ENCODE measurements at regions not wholly inside any gene's neighbourhood (a gene's known extent, or its start where the extent isn't known, plus 50 kb on each side); places are given as distances from the start of the nearest gene placed in this dataset.

GRCh38 chr7:155973451-155973997, 161.3 kb upstream of the SHH start:
- ATAC-seq (no peak), DNase-seq (no peak)
- Mint-ChIP-seq H3K27ac (no peak overlapping the region), H3K4me1 (peaks cover 10% of the 10 kb centered on the region), H3K27me3 (peaks cover 8% of the 10 kb centered on the region), H3K36me3 (ENCODE audit: low read depth) (no peaks in the 10 kb centered on the region), H3K4me3 (no peak overlapping the region), H3K9me3 (ENCODE audit: low read depth) (no peaks in the 10 kb centered on the region)
- CTCF ChIA-PET: no interaction called here
- POLR2A ChIA-PET: no interaction called here
- intact Hi-C loops (cut with DNase I, micrococcal nuclease): no loop called here

- no peak overlapping the region for H3K27ac Mint-ChIP-seq
- POLR2A ChIA-PET: no interaction called here
Observed at GRCh38 chr7:155972651-155973390, 160.6 kb upstream of the SHH start.

GRCh38 chr7:155972247-155972646, 160.0 kb upstream of the SHH start:
- CTCF ChIA-PET: no interaction called here

More at GRCh38 chr7:155972651-155973390, 160.6 kb upstream of the SHH start:
- peaks cover 5% of the 10 kb centered on the region for H3K27me3 Mint-ChIP-seq
- no peaks in the 10 kb centered on the region for H3K9me3 Mint-ChIP-seq (ENCODE audit: low read depth)
- DNase-seq: no peak
- H3K36me3 Mint-ChIP-seq (ENCODE audit: low read depth): no peaks in the 10 kb centered on the region
- H3K4me1 Mint-ChIP-seq: peaks cover 10% of the 10 kb centered on the region
- CTCF ChIA-PET: no interaction called here
- no peak overlapping the region for H3K4me3 Mint-ChIP-seq
- ATAC-seq: no peak
- intact Hi-C loops (cut with DNase I, micrococcal nuclease): no loop called here

GRCh38 chr7:155971180-155971770, 159.0 kb upstream of the SHH start:
- ATAC-seq (no peak), DNase-seq (no peak)
- Mint-ChIP-seq H3K36me3 (ENCODE audit: low read depth) (no peaks in the 10 kb centered on the region), H3K4me3 (no peak overlapping the region), H3K27me3 (peaks cover 4% of the 10 kb centered on the region), H3K27ac (no peak overlapping the region), H3K9me3 (ENCODE audit: low read depth) (no peaks in the 10 kb centered on the region), H3K4me1 (peaks cover 10% of the 10 kb centered on the region)
- ChIA-PET CTCF (no interaction called here), POLR2A (no interaction called here)
- intact Hi-C loops (cut with DNase I, micrococcal nuclease): no loop called here

More at GRCh38 chr7:155972247-155972646, 160.0 kb upstream of the SHH start:
- peaks cover 4% of the 10 kb centered on the region for H3K27me3 Mint-ChIP-seq
- no peaks in the 10 kb centered on the region for H3K9me3 Mint-ChIP-seq (ENCODE audit: low read depth)
- H3K36me3 Mint-ChIP-seq (ENCODE audit: low read depth): no peaks in the 10 kb centered on the region
- intact Hi-C loops (cut with DNase I, micrococcal nuclease): no loop called here
- peaks cover 10% of the 10 kb centered on the region for H3K4me1 Mint-ChIP-seq
- POLR2A ChIA-PET: no interaction called here
- no peak overlapping the region for H3K27ac Mint-ChIP-seq
- DNase-seq: no peak
- no peak for ATAC-seq
- H3K4me3 Mint-ChIP-seq: no peak overlapping the region

- Mint-ChIP-seq H3K4me1 (peaks cover 16% of the 10 kb centered on the region), H3K27me3 (peaks cover 6% of the 10 kb centered on the region), H3K36me3 (ENCODE audit: low read depth) (no peaks in the 10 kb centered on the region), H3K27ac (no peak overlapping the region), H3K9me3 (ENCODE audit: low read depth) (no peaks in the 10 kb centered on the region), H3K4me3 (no peak overlapping the region)
- no peak for DNase-seq
- POLR2A ChIA-PET: no interaction called here
- no peak for ATAC-seq
- intact Hi-C loops (cut with DNase I, micrococcal nuclease): loop anchor here in 1 of 2 experiments (10.0 kb wide), 2 partner anchors 325 to 1525 kb away; partner anchors contain the start of gene RBM33
- CTCF ChIA-PET: no interaction called here
Observed at GRCh38 chr7:155969192-155969929, 157.1 kb upstream of the SHH start.

GRCh38 chr7:155965010-155965409, 152.7 kb upstream of the SHH start:
- Mint-ChIP-seq H3K36me3 (ENCODE audit: low read depth) (no peaks in the 10 kb centered on the region), H3K4me1 (peaks cover 28% of the 10 kb centered on the region), H3K27ac (no peak overlapping the region), H3K4me3 (no peak overlapping the region), H3K9me3 (ENCODE audit: low read depth) (no peaks in the 10 kb centered on the region), H3K27me3 (peaks cover 18% of the 10 kb centered on the region)
- intact Hi-C loops (cut with DNase I, micrococcal nuclease): loop anchor here in 1 of 2 experiments (10.0 kb wide), 2 partner anchors 320 to 1530 kb away; partner anchors contain the start of gene RBM33
- peak; percentile 54 for DNase-seq
- ChIA-PET CTCF (no interaction called here), POLR2A (no interaction called here)
- ATAC-seq: peak; percentile 72

GRCh38 chr7:155964543-155964942, 152.3 kb upstream of the SHH start:
- Mint-ChIP-seq H3K27me3 (peaks cover 18% of the 10 kb centered on the region), H3K36me3 (ENCODE audit: low read depth) (no peaks in the 10 kb centered on the region), H3K4me1 (peaks cover 28% of the 10 kb centered on the region), H3K27ac (no peak overlapping the region), H3K4me3 (no peak overlapping the region), H3K9me3 (ENCODE audit: low read depth) (no peaks in the 10 kb centered on the region)
- CTCF ChIA-PET: no interaction called here
- ATAC-seq: no peak
- POLR2A ChIA-PET: interaction anchor here (1.0 kb wide), 1 partner anchor 32 kb away, joined by 3 read pairs; no protein-coding TSS in a partner anchor
- intact Hi-C loops (cut with DNase I, micrococcal nuclease): loop anchor here (5.0 to 10.0 kb wide), 4 partner anchors 33 to 1530 kb away; partner anchors contain the start of gene RBM33 (in 1 of the 2)
- DNase-seq: no peak

GRCh38 chr7:155963771-155964195, 151.5 kb upstream of the SHH start:
- Mint-ChIP-seq H3K36me3 (ENCODE audit: low read depth) (no peaks in the 10 kb centered on the region), H3K4me3 (no peak overlapping the region), H3K4me1 (peaks cover 28% of the 10 kb centered on the region), H3K27me3 (peaks cover 18% of the 10 kb centered on the region), H3K9me3 (ENCODE audit: low read depth) (no peaks in the 10 kb centered on the region), H3K27ac (no peak overlapping the region)
- intact Hi-C loops (cut with DNase I, micrococcal nuclease): loop anchor here (2.0 to 10.0 kb wide), 5 partner anchors 17 to 1531 kb away; partner anchors contain the start of gene RBM33 (in 1 of the 2)
- no peak for DNase-seq
- CTCF ChIA-PET: no interaction called here
- POLR2A ChIA-PET: interaction anchor here (1.0 kb wide), 1 partner anchor 33 kb away, joined by 3 read pairs; no protein-coding TSS in a partner anchor
- no peak for ATAC-seq

- ATAC-seq: no peak
- no peak for DNase-seq
- no peaks in the 10 kb centered on the region for H3K9me3 Mint-ChIP-seq (ENCODE audit: low read depth)
- CTCF ChIA-PET: no interaction called here
- H3K4me3 Mint-ChIP-seq: no peak overlapping the region
- H3K36me3 Mint-ChIP-seq (ENCODE audit: low read depth): no peaks in the 10 kb centered on the region
- intact Hi-C loops (cut with DNase I, micrococcal nuclease): loop anchor here (2.0 to 10.0 kb wide), 5 partner anchors 17 to 1531 kb away; partner anchors contain the start of gene RBM33 (in 1 of the 2)
- POLR2A ChIA-PET: interaction anchor here (1.0 kb wide), 1 partner anchor 33 kb away, joined by 3 read pairs; no protein-coding TSS in a partner anchor
- H3K4me1 Mint-ChIP-seq: peaks cover 28% of the 10 kb centered on the region
- no peak overlapping the region for H3K27ac Mint-ChIP-seq
- H3K27me3 Mint-ChIP-seq: peaks cover 18% of the 10 kb centered on the region
Observed at GRCh38 chr7:155963356-155963755, 151.1 kb upstream of the SHH start.

- CTCF ChIA-PET: interaction anchor here (0.7 kb wide), 1 partner anchor 664 kb away, joined by 3 read pairs; no protein-coding TSS in a partner anchor
- H3K27ac Mint-ChIP-seq: no peak overlapping the region
Observed at GRCh38 chr7:155962968-155963300, 150.7 kb upstream of the SHH start.

More at GRCh38 chr7:155962968-155963300, 150.7 kb upstream of the SHH start:
- POLR2A ChIA-PET: no interaction called here
- no peaks in the 10 kb centered on the region for H3K9me3 Mint-ChIP-seq (ENCODE audit: low read depth)
- H3K4me3 Mint-ChIP-seq: no peak overlapping the region
- peaks cover 28% of the 10 kb centered on the region for H3K4me1 Mint-ChIP-seq
- peaks cover 18% of the 10 kb centered on the region for H3K27me3 Mint-ChIP-seq
- no peaks in the 10 kb centered on the region for H3K36me3 Mint-ChIP-seq (ENCODE audit: low read depth)
- no peak for DNase-seq
- intact Hi-C loops (cut with DNase I, micrococcal nuclease): loop anchor here (1.0 to 10.0 kb wide), 7 partner anchors 16 to 1532 kb away; partner anchors contain the start of gene RBM33 (in 1 of the 2)
- no peak for ATAC-seq

Data from activated CD4-positive, alpha-beta T cell treated with anti-CD3 and anti-CD28 coated beads for 36 hours (primary cell).